Neural progenitor cell (in vitro differentiated cells): ENCODE measurements at regions not wholly inside any gene's neighbourhood (a gene's known extent, or its start where the extent isn't known, plus 50 kb on each side); places are given as distances from the start of the nearest gene placed in this dataset.

Experiments used
- DNase-seq: peaks from one replicate; pipeline ENCODE4 v3.0.0-alpha.2; 2016; ENCODE audit warnings: low spot score
- H2AFZ ChIP-seq: fragments of 200-600 bp; sonication (generic); replicated peaks from 2 replicates; pipeline ENCODE4 v1.6.1; 2016; ENCODE audit warnings: antibody characterized with exemption
- H3F3A ChIP-seq: fragments of 200-600 bp; sonication (generic); 2 replicates; pipeline ENCODE4 v1.6.1; 2016; ENCODE audit warnings: antibody characterized with exemption, low read depth
- H3K27ac ChIP-seq: fragments of 200-600 bp; sonication (generic); 2 replicates; pipeline ENCODE4 v1.5.1; 2016; ENCODE audit warnings: mild to moderate bottlenecking
- H3K27me3 ChIP-seq: fragments of 200-600 bp; sonication (generic); 2 replicates; pipeline ENCODE4 v1.6.1; 2016; ENCODE audit warnings: mild to moderate bottlenecking, moderate library complexity
- H3K36me3 ChIP-seq: fragments of 200-600 bp; sonication (generic); 2 replicates; pipeline ENCODE4 v1.5.1; 2016
- H3K4me1 ChIP-seq: fragments of 200-600 bp; sonication (generic); 2 replicates; pipeline ENCODE4 v1.6.1; 2016; ENCODE audit warnings: mixed run types
- H3K4me2 ChIP-seq: fragments of 200-600 bp; sonication (generic); 2 replicates; pipeline ENCODE4 v1.6.1; 2016
- H3K4me3 ChIP-seq: fragments of 200-600 bp; sonication (generic); 2 replicates; pipeline ENCODE4 v1.5.1; 2016
- H3K79me2 ChIP-seq: fragments of 200-600 bp; sonication (generic); 2 replicates; pipeline ENCODE4 v1.6.1; 2016; ENCODE audit warnings: low read depth
- H3K9ac ChIP-seq: fragments of 200-600 bp; sonication (generic); 2 replicates; pipeline ENCODE4 v1.6.1; 2016
- H3K9me3 ChIP-seq: fragments of 200-600 bp; sonication (generic); 2 replicates; pipeline ENCODE4 v1.5.1; 2016; ENCODE audit warnings: low read depth
- H4K20me1 ChIP-seq: fragments of 200-600 bp; sonication (generic); 2 replicates; pipeline ENCODE4 v1.6.1; 2016; ENCODE audit warnings: low read depth
- H3K27ac Mint-ChIP-seq: 3 replicates; pipeline ENCODE4 v1.8.0; 2021; ENCODE audit warnings: mixed read lengths
- H3K27me3 Mint-ChIP-seq: 2 replicates; pipeline ENCODE4 v1.8.0; 2022; ENCODE audit warnings: low read depth, mild to moderate bottlenecking, inconsistent platforms, moderate library complexity, mixed read lengths; ENCODE audit not compliant: insufficient read depth
- H3K36me3 Mint-ChIP-seq: 3 replicates; pipeline ENCODE4 v1.8.0; 2021; ENCODE audit warnings: mixed read lengths
- H3K4me1 Mint-ChIP-seq: 3 replicates; pipeline ENCODE4 v1.8.0; 2021; ENCODE audit warnings: mixed read lengths
- H3K4me3 Mint-ChIP-seq: 3 replicates; pipeline ENCODE4 v1.8.0; 2021; ENCODE audit warnings: mild to moderate bottlenecking, moderate library complexity, mixed read lengths
- H3K9me3 Mint-ChIP-seq: 3 replicates; pipeline ENCODE4 v1.8.0; 2020; ENCODE audit warnings: mixed read lengths
- EZH2 ChIP-seq: fragments of 200-600 bp; sonication (generic); IDR thresholded peaks from 2 replicates; pipeline ENCODE4 v1.6.1; 2017; ENCODE audit warnings: antibody characterized with exemption, mild to moderate bottlenecking, moderate library complexity
- EZH2phosphoT487 ChIP-seq: fragments of 200-600 bp; sonication (generic); IDR thresholded peaks from 2 replicates; pipeline ENCODE4 v1.6.1; 2017; ENCODE audit warnings: antibody characterized with exemption
- TF ChIP-seq, protein P1 (sequence below): fragments of 200-600 bp; sonication (generic); IDR thresholded peaks from 2 replicates; pipeline ENCODE4 v1.5.1; 2017; ENCODE audit warnings: antibody characterized with exemption, mild to moderate bottlenecking

DNA sequence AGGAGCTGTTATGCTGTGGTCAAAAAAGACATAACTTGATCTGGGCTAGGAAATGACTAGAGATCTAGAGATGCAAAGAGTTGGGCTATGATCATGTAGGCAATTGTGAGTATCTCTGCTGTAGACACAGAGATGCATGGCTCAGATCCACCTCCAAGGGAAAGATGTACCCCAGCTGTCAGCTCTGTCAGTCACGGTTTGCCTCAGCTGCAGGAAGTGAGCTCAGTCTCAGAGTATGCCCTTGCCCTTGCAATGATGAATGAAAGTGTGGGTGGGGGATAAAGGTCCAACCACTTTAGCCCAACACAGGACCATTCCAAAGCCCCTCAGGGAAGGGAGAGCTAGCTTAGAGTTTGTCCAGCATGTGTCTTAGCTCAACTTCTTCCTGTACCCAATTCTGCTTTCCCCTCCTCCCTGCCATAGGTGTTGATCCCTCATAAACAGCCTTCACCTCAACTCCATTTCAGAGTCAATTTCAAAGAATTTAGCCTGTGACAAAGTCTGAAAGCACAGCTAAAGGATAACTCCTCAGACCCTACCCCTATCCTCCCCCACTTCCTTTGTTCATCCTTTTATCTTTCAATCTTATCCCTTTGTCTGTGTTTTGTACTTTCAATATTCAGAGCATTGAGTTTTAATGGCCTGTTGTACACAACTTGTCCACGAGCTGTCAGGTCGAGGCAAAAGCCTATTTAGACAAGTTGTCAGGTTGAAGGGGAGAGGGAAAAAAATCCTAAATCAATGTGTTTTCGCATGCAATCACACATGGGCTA is 90.6 kb downstream of the MID1IP1 start:
- Mint-ChIP-seq H3K27ac (no peak overlapping the region), H3K4me3 (no peak overlapping the region), H3K9me3 (peaks cover 8% of the 10 kb centered on the region), H3K36me3 (no peaks in the 10 kb centered on the region), H3K27me3 (peaks cover 2% of the 10 kb centered on the region), H3K4me1 (no peaks in the 10 kb centered on the region)
- Histone ChIP-seq H3F3A (no peaks in the 10 kb centered on the region), H3K4me2 (no peak overlapping the region), H3K36me3 (no peaks in the 10 kb centered on the region), H3K27me3 (no peaks in the 10 kb centered on the region), H3K9ac (no peak overlapping the region), H4K20me1 (no peaks in the 10 kb centered on the region), H3K79me2 (no peaks in the 10 kb centered on the region), H3K9me3 (no peaks in the 10 kb centered on the region), H3K4me1 (no peaks in the 10 kb centered on the region), H3K4me3 (no peak overlapping the region), H3K27ac (no peak overlapping the region), H2AFZ (no peak overlapping the region)
- no peak for DNase-seq
- TF ChIP-seq, protein P1, sequence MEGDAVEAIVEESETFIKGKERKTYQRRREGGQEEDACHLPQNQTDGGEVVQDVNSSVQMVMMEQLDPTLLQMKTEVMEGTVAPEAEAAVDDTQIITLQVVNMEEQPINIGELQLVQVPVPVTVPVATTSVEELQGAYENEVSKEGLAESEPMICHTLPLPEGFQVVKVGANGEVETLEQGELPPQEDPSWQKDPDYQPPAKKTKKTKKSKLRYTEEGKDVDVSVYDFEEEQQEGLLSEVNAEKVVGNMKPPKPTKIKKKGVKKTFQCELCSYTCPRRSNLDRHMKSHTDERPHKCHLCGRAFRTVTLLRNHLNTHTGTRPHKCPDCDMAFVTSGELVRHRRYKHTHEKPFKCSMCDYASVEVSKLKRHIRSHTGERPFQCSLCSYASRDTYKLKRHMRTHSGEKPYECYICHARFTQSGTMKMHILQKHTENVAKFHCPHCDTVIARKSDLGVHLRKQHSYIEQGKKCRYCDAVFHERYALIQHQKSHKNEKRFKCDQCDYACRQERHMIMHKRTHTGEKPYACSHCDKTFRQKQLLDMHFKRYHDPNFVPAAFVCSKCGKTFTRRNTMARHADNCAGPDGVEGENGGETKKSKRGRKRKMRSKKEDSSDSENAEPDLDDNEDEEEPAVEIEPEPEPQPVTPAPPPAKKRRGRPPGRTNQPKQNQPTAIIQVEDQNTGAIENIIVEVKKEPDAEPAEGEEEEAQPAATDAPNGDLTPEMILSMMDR = no peak
- TF ChIP-seq EZH2 (no peak), EZH2phosphoT487 (no peak)

DNA sequence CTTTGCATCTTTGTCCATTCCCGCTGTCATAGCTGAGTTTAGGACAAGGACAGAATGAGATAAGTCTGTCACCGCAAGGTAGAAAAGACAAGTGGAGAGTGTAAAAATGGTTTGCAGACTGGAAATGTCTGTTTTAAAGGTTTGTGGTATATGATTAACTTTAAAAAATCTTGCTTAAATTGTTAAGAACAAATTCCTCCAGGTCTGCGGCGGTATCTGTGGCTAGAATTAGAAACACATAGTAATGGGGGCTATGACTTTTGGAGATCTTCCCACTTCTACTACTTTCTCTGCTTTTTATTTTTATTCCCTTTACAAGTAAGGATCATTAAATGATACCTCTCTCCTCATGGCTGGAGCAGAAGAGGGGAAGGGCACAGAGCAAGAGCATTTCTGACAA is 92.2 kb downstream of the MID1IP1 start:
- H3K4me1 ChIP-seq = no peaks in the 10 kb centered on the region
- no peaks in the 10 kb centered on the region for H3K4me1 Mint-ChIP-seq
- no peak overlapping the region for H3K4me3 Mint-ChIP-seq
- no peak overlapping the region for H3K9ac ChIP-seq
- H3K79me2 ChIP-seq = no peaks in the 10 kb centered on the region
- H3F3A ChIP-seq = no peaks in the 10 kb centered on the region
- no peak for TF ChIP-seq EZH2
- TF ChIP-seq EZH2phosphoT487 = no peak
- TF ChIP-seq, protein P1 = no peak
- no peak overlapping the region for H3K27ac Mint-ChIP-seq
- H3K9me3 Mint-ChIP-seq = peaks cover 4% of the 10 kb centered on the region
- no peaks in the 10 kb centered on the region for H3K36me3 Mint-ChIP-seq
- no peak overlapping the region for H3K4me2 ChIP-seq
- H3K36me3 ChIP-seq = no peaks in the 10 kb centered on the region
- no peak for DNase-seq
- no peaks in the 10 kb centered on the region for H4K20me1 ChIP-seq
- H3K27me3 ChIP-seq = no peaks in the 10 kb centered on the region
- H2AFZ ChIP-seq = no peak overlapping the region
- H3K9me3 ChIP-seq = no peaks in the 10 kb centered on the region
- H3K27me3 Mint-ChIP-seq = peaks cover 2% of the 10 kb centered on the region
- no peak overlapping the region for H3K27ac ChIP-seq
- no peak overlapping the region for H3K4me3 ChIP-seq

DNA sequence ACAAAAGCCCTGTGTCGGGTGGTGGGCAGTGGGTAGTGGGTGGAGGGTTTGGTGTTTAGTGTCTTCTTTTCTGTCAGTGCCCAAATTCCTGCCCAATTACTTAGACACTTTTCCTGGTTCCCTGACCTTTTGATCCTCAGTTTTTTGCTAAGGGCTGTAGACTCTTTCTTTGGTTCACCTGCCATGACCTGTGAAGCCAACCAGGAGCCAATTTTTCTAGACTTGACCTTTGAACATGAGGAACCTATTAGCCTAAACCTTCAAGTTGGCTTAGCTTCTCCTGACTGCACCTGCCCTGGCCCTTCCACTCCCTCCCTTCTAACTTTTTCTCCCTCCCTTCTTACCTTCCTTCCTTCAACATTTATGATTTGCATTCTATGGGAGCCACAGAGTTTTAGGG is 94.5 kb downstream of the MID1IP1 start:
- no peaks in the 10 kb centered on the region for H3K9me3 Mint-ChIP-seq
- Histone ChIP-seq H2AFZ (no peak overlapping the region), H3K4me1 (no peaks in the 10 kb centered on the region), H3K27ac (no peak overlapping the region), H3K9me3 (no peaks in the 10 kb centered on the region), H3K4me2 (no peak overlapping the region), H4K20me1 (no peaks in the 10 kb centered on the region), H3K36me3 (no peaks in the 10 kb centered on the region), H3K27me3 (no peaks in the 10 kb centered on the region), H3K9ac (no peak overlapping the region), H3F3A (no peaks in the 10 kb centered on the region), H3K4me3 (no peak overlapping the region), H3K79me2 (no peaks in the 10 kb centered on the region)
- peaks cover 2% of the 10 kb centered on the region for H3K27me3 Mint-ChIP-seq
- H3K36me3 Mint-ChIP-seq = no peaks in the 10 kb centered on the region
- H3K4me1 Mint-ChIP-seq = no peaks in the 10 kb centered on the region
- TF ChIP-seq EZH2phosphoT487 (no peak), EZH2 (no peak)
- TF ChIP-seq, protein P1 = no peak
- H3K27ac Mint-ChIP-seq = no peak overlapping the region
- DNase-seq = no peak
- H3K4me3 Mint-ChIP-seq = no peak overlapping the region
